ENCODE measurements at regions not wholly inside any gene's neighbourhood (a gene's known extent, or its start where the extent isn't known, plus 50 kb on each side); places are given as distances from the start of the nearest gene placed in this dataset.

GRCh38 chr10:25683344-25683743, 250.7 kb upstream of the MYO3A start:
- no peak for TF ChIP-seq CTCF (conservative IDR thresholded peaks at IDR 0.05)
- no peak for TF ChIP-seq ZFX (IDR thresholded peaks at IDR 0.05)
- no peak overlapping the region for H3K27ac ChIP-seq

GRCh38 chr10:25687521-25687920, 246.5 kb upstream of the MYO3A start:
- no peak for TF ChIP-seq CTCF (conservative IDR thresholded peaks at IDR 0.05)
- no peak for TF ChIP-seq ZFX (IDR thresholded peaks at IDR 0.05)
- no peak overlapping the region for H3K27ac ChIP-seq

GRCh38 chr10:25689346-25690100, 244.5 kb upstream of the MYO3A start:
- TF ChIP-seq CTCF (conservative IDR thresholded peaks at IDR 0.05) (no peak), ZFX (IDR thresholded peaks at IDR 0.05) (no peak)
- no peak overlapping the region for H3K27ac ChIP-seq

GRCh38 chr10:25692761-25693160, 241.3 kb upstream of the MYO3A start:
- TF ChIP-seq ZFX (IDR thresholded peaks at IDR 0.05) (no peak), CTCF (conservative IDR thresholded peaks at IDR 0.05) (no peak)
- H3K27ac ChIP-seq, result no peak overlapping the region

GRCh38 chr10:25694206-25694933, 239.7 kb upstream of the MYO3A start:
- TF ChIP-seq ZFX (IDR thresholded peaks at IDR 0.05) (no peak), CTCF (conservative IDR thresholded peaks at IDR 0.05) (no peak)
- H3K27ac ChIP-seq, result no peak overlapping the region

GRCh38 chr10:25694971-25695370, 239.1 kb upstream of the MYO3A start:
- H3K27ac ChIP-seq, result no peak overlapping the region
- TF ChIP-seq CTCF (conservative IDR thresholded peaks at IDR 0.05), result no peak
- no peak for TF ChIP-seq ZFX (IDR thresholded peaks at IDR 0.05)

GRCh38 chr10:25695586-25695985, 238.4 kb upstream of the MYO3A start:
- no peak overlapping the region for H3K27ac ChIP-seq
- no peak for TF ChIP-seq CTCF (conservative IDR thresholded peaks at IDR 0.05)
- TF ChIP-seq ZFX (IDR thresholded peaks at IDR 0.05), result no peak

Data from C4-2B (cell line).